ENCODE measurements at regions not wholly inside any gene's neighbourhood (a gene's known extent, or its start where the extent isn't known, plus 50 kb on each side); places are given as distances from the start of the nearest gene placed in this dataset.

DNA sequence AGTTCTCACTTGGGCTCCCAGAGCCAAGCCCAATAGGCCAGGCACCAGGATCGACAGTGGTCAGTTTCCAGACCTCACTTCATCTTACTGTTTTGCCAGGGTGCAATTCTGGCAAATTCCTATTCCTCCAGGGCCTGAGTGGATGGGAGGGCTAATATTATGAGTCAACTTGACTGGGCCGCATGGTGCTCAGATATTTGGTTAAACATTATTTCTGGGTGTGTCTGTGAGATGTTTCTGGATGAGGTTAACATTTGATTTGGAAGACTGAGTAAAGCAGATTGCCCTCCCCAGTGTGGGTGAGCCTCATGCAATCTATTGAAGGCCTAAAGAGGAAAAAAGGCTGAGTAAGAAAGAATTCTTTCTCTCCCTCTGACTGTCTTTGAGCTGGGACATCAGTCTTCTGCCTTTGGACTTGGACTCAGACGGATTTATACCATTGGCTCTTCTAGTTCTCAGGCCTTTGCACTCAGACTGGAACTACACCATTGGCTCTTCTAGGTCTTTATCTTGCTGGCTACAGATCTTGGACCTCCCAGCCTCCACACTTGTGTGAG lies 132.9 kb upstream of the ZBED5 start:
- Histone ChIP-seq H3K4me3 (ENCODE audit: low read depth, low read length) (no peak overlapping the region), H3K36me3 (ENCODE audit: control insufficient read depth, insufficient read depth, low read length) (no peaks in the 10 kb centered on the region), H3K27me3 (ENCODE audit: control insufficient read depth, insufficient read depth, low read length) (no peaks in the 10 kb centered on the region)
- FAIRE-seq (no peak), DNase-seq (ENCODE audit: low read depth) (peak; percentile 61)
- TF ChIP-seq, protein P1, sequence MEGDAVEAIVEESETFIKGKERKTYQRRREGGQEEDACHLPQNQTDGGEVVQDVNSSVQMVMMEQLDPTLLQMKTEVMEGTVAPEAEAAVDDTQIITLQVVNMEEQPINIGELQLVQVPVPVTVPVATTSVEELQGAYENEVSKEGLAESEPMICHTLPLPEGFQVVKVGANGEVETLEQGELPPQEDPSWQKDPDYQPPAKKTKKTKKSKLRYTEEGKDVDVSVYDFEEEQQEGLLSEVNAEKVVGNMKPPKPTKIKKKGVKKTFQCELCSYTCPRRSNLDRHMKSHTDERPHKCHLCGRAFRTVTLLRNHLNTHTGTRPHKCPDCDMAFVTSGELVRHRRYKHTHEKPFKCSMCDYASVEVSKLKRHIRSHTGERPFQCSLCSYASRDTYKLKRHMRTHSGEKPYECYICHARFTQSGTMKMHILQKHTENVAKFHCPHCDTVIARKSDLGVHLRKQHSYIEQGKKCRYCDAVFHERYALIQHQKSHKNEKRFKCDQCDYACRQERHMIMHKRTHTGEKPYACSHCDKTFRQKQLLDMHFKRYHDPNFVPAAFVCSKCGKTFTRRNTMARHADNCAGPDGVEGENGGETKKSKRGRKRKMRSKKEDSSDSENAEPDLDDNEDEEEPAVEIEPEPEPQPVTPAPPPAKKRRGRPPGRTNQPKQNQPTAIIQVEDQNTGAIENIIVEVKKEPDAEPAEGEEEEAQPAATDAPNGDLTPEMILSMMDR (IDR thresholded peaks at IDR 0.05; ENCODE audit: insufficient read depth, low read length, severe bottlenecking), result no peak

DNA sequence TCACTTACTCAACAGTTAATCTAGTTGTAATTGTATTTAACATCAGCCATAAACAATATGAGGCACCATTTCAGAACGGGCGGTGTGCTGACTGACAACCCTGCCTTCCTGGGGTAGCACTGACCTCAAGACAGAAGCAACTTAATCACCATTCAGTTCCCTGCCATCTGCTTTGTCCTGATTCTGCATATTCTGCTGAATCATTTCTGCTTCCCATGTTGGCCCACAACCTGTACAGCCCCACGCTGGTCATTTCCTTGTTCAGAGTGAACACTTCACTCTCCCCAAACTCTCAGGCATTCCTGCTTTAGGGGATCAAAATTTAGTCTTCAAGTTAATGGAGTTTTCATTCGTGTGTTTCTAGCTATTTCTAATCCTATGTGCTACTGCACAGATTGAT lies 132.3 kb upstream of the ZBED5 start:
- Histone ChIP-seq H3K4me3 (ENCODE audit: low read depth, low read length) (no peak overlapping the region), H3K27me3 (ENCODE audit: control insufficient read depth, insufficient read depth, low read length) (no peaks in the 10 kb centered on the region), H3K36me3 (ENCODE audit: control insufficient read depth, insufficient read depth, low read length) (no peaks in the 10 kb centered on the region)
- TF ChIP-seq, protein P1 (IDR thresholded peaks at IDR 0.05; ENCODE audit: insufficient read depth, low read length, severe bottlenecking), result no peak
- DNase-seq (ENCODE audit: low read depth) (peak; percentile 38), FAIRE-seq (no peak)

DNA sequence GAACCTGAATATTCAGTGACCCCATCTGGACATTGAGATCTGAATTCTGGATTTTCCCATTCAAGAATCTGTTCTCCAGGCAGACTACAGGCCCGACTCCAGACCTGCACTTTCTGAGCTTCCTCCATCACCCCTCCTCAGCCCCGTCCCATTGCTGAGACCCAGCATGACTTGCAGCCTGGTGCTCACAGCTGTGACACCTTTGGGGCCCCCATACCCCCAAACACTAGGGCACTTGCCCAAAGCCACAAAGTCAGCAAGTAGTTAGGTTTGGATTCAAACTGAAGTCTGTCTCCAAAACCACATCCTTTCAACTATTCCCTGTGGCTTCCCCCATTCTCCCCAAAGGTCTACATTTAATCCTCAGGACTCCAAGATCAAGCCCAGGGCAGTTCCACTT lies 128.2 kb upstream of the ZBED5 start:
- Histone ChIP-seq H3K4me3 (ENCODE audit: low read depth, low read length) (no peak overlapping the region), H3K27me3 (ENCODE audit: control insufficient read depth, insufficient read depth, low read length) (no peaks in the 10 kb centered on the region), H3K36me3 (ENCODE audit: control insufficient read depth, insufficient read depth, low read length) (no peaks in the 10 kb centered on the region)
- TF ChIP-seq, protein P1 (IDR thresholded peaks at IDR 0.05; ENCODE audit: insufficient read depth, low read length, severe bottlenecking), result no peak
- FAIRE-seq (peak; percentile 47), DNase-seq (ENCODE audit: low read depth) (no peak)

DNA sequence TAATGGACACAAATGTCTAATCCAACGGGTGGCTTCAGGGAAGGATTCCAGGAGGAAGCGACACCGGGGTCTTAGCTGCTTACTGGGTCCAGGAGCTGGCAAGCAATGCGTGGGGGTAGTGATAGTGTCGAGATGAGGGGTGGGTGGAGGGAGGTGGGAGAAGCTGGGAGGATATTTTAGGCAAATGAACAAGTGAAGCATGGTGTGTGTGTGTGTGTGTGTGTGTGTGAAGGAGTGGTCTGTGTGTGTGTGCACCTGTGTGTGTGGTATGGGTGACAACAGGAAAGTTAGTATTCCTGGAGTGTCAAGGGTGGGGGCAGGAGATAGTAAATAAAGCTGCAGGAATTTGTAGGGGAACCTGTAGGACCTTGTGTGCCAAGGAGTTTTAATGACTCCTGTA lies 126.9 kb upstream of the ZBED5 start:
- no peak overlapping the region for H3K4me3 ChIP-seq (ENCODE audit: low read depth, low read length)
- TF ChIP-seq, protein P1 (IDR thresholded peaks at IDR 0.05; ENCODE audit: insufficient read depth, low read length, severe bottlenecking), result no peak
- DNase-seq (ENCODE audit: low read depth) (no peak), FAIRE-seq (peak; percentile 7)
- no peaks in the 10 kb centered on the region for H3K36me3 ChIP-seq (ENCODE audit: control insufficient read depth, insufficient read depth, low read length)
- H3K27me3 ChIP-seq (ENCODE audit: control insufficient read depth, insufficient read depth, low read length), result no peaks in the 10 kb centered on the region

DNA sequence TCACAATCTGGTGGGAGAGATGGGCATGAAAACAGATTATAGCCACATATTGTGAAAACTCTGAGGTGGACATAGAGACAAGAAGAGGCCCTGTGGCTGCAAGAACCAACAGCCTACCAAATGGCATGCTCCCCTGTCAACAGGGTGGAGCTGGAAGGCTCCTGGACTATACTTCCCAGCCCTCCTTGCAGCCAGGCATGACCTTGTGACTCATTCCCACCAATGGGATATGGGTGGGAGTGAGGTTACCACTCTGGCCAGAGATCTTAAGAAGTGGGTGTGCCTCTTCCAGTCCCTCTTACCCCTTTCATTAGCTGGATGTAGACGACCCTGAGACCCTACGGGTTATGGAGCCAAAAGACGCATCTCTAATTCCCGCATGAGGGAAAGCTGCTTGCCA lies 126.4 kb upstream of the ZBED5 start:
- no peak for FAIRE-seq

More for the DNA sequence above, 126.4 kb upstream of the ZBED5 start:
- TF ChIP-seq, protein P1 (IDR thresholded peaks at IDR 0.05; ENCODE audit: insufficient read depth, low read length, severe bottlenecking), result no peak
- no peaks in the 10 kb centered on the region for H3K27me3 ChIP-seq (ENCODE audit: control insufficient read depth, insufficient read depth, low read length)
- H3K36me3 ChIP-seq (ENCODE audit: control insufficient read depth, insufficient read depth, low read length), result no peaks in the 10 kb centered on the region
- no peak overlapping the region for H3K4me3 ChIP-seq (ENCODE audit: low read depth, low read length)
- no peak for DNase-seq (ENCODE audit: low read depth)

Measured in bronchial epithelial cell (primary cell).